Transverse colon (tissue), 4 donors: ENCODE measurements at regions not wholly inside any gene's neighbourhood (a gene's known extent, or its start where the extent isn't known, plus 50 kb on each side); places are given as distances from the start of the nearest gene placed in this dataset.

Experiments used
- EP300 ChIP-seq: sonication (generic); formaldehyde crosslinking; IDR thresholded peaks from one replicate; pipeline ENCODE4 v1.6.1; 2017; ENCODE audit warnings: antibody characterized with exemption, low read depth
- POLR2A ChIP-seq: fragments of 450-650 bp; IDR thresholded peaks from one replicate; pipeline ENCODE4 v1.6.1; 2016; ENCODE audit warnings: antibody characterized with exemption, mild to moderate bottlenecking, moderate library complexity
- POLR2AphosphoS5 ChIP-seq, 3 donors: sonication (generic); formaldehyde crosslinking; IDR thresholded peaks; one replicate each; pipeline ENCODE4 v1.6.1; 2016; ENCODE audit warnings: antibody characterized with exemption in 3 of 3
- TF ChIP-seq, protein P1 (sequence below), 5 experiments: fragments of 200-600 bp in 3 of 5; fragments of 450-650 bp in 2 of 5; sonication (generic) in 3 of 5; IDR thresholded peaks; 1 replicate in 2 of 5; 2 replicates in 3 of 5; pipeline ENCODE4 v1.5.1; 2016 to 2017; ENCODE audit warnings: antibody characterized with exemption in 5 of 5, inconsistent platforms in 3 of 5, mild to moderate bottlenecking in 2 of 5, moderate library complexity in 1 of 5

DNA sequence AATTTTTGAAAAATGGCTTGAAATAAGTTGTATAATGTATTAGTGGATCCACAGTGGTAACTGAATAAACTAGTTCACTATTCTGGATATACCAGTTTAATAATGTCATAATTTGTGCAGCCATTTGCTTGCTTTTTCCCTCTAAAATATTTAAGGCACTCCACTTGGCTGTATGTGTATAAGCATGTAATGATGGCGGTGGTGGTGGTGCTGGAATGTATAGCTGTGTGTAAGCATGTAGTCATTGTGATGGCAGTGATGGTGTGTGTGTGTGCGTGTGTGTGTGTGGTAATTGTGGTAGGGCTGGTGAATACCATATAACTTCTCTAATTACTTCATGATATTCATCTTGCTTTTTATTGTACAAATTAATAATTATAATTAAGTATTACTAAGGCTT is 89.2 kb upstream of the HIVEP1 start:
- TF ChIP-seq POLR2A (no peak), POLR2AphosphoS5 (IDR thresholded peaks at IDR 0.05) (no peak), EP300 (no peak)
- TF ChIP-seq, protein P1, sequence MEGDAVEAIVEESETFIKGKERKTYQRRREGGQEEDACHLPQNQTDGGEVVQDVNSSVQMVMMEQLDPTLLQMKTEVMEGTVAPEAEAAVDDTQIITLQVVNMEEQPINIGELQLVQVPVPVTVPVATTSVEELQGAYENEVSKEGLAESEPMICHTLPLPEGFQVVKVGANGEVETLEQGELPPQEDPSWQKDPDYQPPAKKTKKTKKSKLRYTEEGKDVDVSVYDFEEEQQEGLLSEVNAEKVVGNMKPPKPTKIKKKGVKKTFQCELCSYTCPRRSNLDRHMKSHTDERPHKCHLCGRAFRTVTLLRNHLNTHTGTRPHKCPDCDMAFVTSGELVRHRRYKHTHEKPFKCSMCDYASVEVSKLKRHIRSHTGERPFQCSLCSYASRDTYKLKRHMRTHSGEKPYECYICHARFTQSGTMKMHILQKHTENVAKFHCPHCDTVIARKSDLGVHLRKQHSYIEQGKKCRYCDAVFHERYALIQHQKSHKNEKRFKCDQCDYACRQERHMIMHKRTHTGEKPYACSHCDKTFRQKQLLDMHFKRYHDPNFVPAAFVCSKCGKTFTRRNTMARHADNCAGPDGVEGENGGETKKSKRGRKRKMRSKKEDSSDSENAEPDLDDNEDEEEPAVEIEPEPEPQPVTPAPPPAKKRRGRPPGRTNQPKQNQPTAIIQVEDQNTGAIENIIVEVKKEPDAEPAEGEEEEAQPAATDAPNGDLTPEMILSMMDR (IDR thresholded peaks at IDR 0.05), result no peak
